Sigmoid colon (tissue), 6 donors: ENCODE measurements at regions not wholly inside any gene's neighbourhood (a gene's known extent, or its start where the extent isn't known, plus 50 kb on each side); places are given as distances from the start of the nearest gene placed in this dataset.

Source experiments
- DNase-seq: peaks from one replicate; pipeline ENCODE4 v3.0.0-alpha.2; 2019
- H3K27ac ChIP-seq, 4 donors: fragments of 200-600 bp; sonication (generic); one replicate each; pipeline ENCODE4 v1.5.1; 2016 to 2019; ENCODE audit warnings: mild to moderate bottlenecking in 1 of 4
- H3K27me3 ChIP-seq, 3 donors: fragments of 200-600 bp; sonication (generic); one replicate each; pipeline ENCODE4 v1.5.1; 2019; ENCODE audit warnings: mild to moderate bottlenecking in 1 of 3
- H3K36me3 ChIP-seq, 4 donors: fragments of 200-600 bp; sonication (generic); one replicate each; pipeline ENCODE4 v1.5.1; 2016 to 2019
- H3K4me1 ChIP-seq, 4 donors: fragments of 200-600 bp; sonication (generic); one replicate each; pipeline ENCODE4 v1.5.1; 2017 to 2019
- H3K4me3 ChIP-seq, 4 donors: fragments of 200-600 bp; sonication (generic); one replicate each; pipeline ENCODE4 v1.5.1; 2017 to 2019; ENCODE audit warnings: mild to moderate bottlenecking in 2 of 4, moderate library complexity in 1 of 4
- H3K9me3 ChIP-seq, 4 donors: fragments of 200-600 bp in 3 of 4; sonication (generic) in 3 of 4; one replicate each; pipeline versions ENCODE4 v1.5.1 to v1.6.1; 2013 to 2019
- CTCF ChIP-seq, 4 experiments: fragments of 450-650 bp in 3 of 4; fragments of 200-600 bp in 1 of 4; IDR thresholded peaks; one replicate each; pipeline ENCODE4 v1.5.1; 2016 to 2019; ENCODE audit warnings: antibody characterized with exemption in 4 of 4, mild to moderate bottlenecking in 3 of 4, moderate library complexity in 2 of 4
- EP300 ChIP-seq, 4 donors: sonication (generic); formaldehyde crosslinking; IDR thresholded peaks; one replicate each; pipeline ENCODE4 v1.6.1; 2017; ENCODE audit warnings: antibody characterized with exemption in 4 of 4
- POLR2A ChIP-seq, 2 donors: fragments of 450-650 bp; IDR thresholded peaks; one replicate each; pipeline ENCODE4 v1.6.1; 2016; ENCODE audit warnings: antibody characterized with exemption in 2 of 2, mild to moderate bottlenecking in 2 of 2, moderate library complexity in 2 of 2
- POLR2AphosphoS5 ChIP-seq, 4 donors: sonication (generic); formaldehyde crosslinking; IDR thresholded peaks; one replicate each; pipeline ENCODE4 v1.6.1; 2017; ENCODE audit warnings: antibody characterized with exemption in 4 of 4
- WGBS, 2 donors: extraction: QIAGEN DNeasy Blood & Tissue Kit; methylation state at CpG; one replicate each; pipeline ENCODE4 v1.1.7; 2013; 5-methylcytosine and 5-hydroxymethylcytosine counted together
- intact Hi-C: fragments of 100-400 bp; cut with DNase I; formaldehyde crosslinking; loops from one replicate; pipeline ENCODE4 v1.15.1; 2023
- donor health status: healthy with polysubstance abuse.
- donor health status: healthy.

GRCh38 chr4:148730766-148731165, 288.6 kb upstream of the NR3C2 start:
- Histone ChIP-seq H3K4me1 (peaks cover 0 to 6% (median 0%) of the 10 kb centered on the region in 4 donors), H3K27ac (no peak overlapping the region), H3K9me3 (no peaks in the 10 kb centered on the region), H3K4me3 (no peak overlapping the region), H3K36me3 (no peaks in the 10 kb centered on the region), H3K27me3 (no peaks in the 10 kb centered on the region)
- WGBS, 2 donors = 83 to 88% methylated on average over 4 of the region's 4 CpGs
- TF ChIP-seq POLR2A (IDR thresholded peaks at IDR 0.05) (no peak), POLR2AphosphoS5 (IDR thresholded peaks at IDR 0.05) (no peak), EP300 (IDR thresholded peaks at IDR 0.05) (no peak), CTCF (IDR thresholded peaks at IDR 0.05) (no peak)
- no peak for DNase-seq
- intact Hi-C loops = no loop called here

- no peak for DNase-seq
- intact Hi-C loops = no loop called here
- TF ChIP-seq EP300 (IDR thresholded peaks at IDR 0.05) (no peak), CTCF (IDR thresholded peaks at IDR 0.05) (no peak), POLR2AphosphoS5 (IDR thresholded peaks at IDR 0.05) (no peak), POLR2A (IDR thresholded peaks at IDR 0.05) (no peak)
- 11 to 38% methylated on average over 1 of the region's 1 CpG for WGBS, 2 donors
- Histone ChIP-seq H3K4me1 (peaks cover 0 to 6% (median 0%) of the 10 kb centered on the region in 4 donors), H3K4me3 (no peak overlapping the region), H3K36me3 (no peaks in the 10 kb centered on the region), H3K27me3 (no peaks in the 10 kb centered on the region), H3K9me3 (no peaks in the 10 kb centered on the region), H3K27ac (no peak overlapping the region)
Observed at GRCh38 chr4:148730082-148730640, 287.9 kb upstream of the NR3C2 start.

GRCh38 chr4:148717988-148718387, 275.8 kb upstream of the NR3C2 start:
- TF ChIP-seq POLR2AphosphoS5 (IDR thresholded peaks at IDR 0.05) (no peak), POLR2A (IDR thresholded peaks at IDR 0.05) (no peak), EP300 (IDR thresholded peaks at IDR 0.05) (no peak), CTCF (IDR thresholded peaks at IDR 0.05) (no peak)
- Histone ChIP-seq H3K4me1 (no peaks in the 10 kb centered on the region), H3K27me3 (no peaks in the 10 kb centered on the region), H3K27ac (no peak overlapping the region), H3K4me3 (no peak overlapping the region), H3K36me3 (no peaks in the 10 kb centered on the region), H3K9me3 (no peaks in the 10 kb centered on the region)
- 55 to 86% methylated on average over 2 of the region's 2 CpGs for WGBS, 2 donors
- intact Hi-C loops = no loop called here
- no peak for DNase-seq

GRCh38 chr4:148716431-148717052, 274.3 kb upstream of the NR3C2 start:
- H3K36me3 ChIP-seq = no peaks in the 10 kb centered on the region
- H3K27me3 ChIP-seq = no peaks in the 10 kb centered on the region
- no peak overlapping the region for H3K4me3 ChIP-seq
- WGBS, 2 donors = 31 to 49% methylated on average over 1 of the region's 1 CpG
- TF ChIP-seq POLR2AphosphoS5 (IDR thresholded peaks at IDR 0.05) (no peak), EP300 (IDR thresholded peaks at IDR 0.05) (no peak), CTCF (IDR thresholded peaks at IDR 0.05) (no peak)
- intact Hi-C loops = no loop called here
- DNase-seq = no peak
- no peaks in the 10 kb centered on the region for H3K9me3 ChIP-seq
- H3K27ac ChIP-seq = no peak overlapping the region
- no peaks in the 10 kb centered on the region for H3K4me1 ChIP-seq

GRCh38 chr4:148704291-148704690, 262.1 kb upstream of the NR3C2 start:
- DNase-seq = no peak
- 18 to 61% methylated on average over 1 of the region's 1 CpG for WGBS, 2 donors
- no peaks in the 10 kb centered on the region for H3K36me3 ChIP-seq
- no peaks in the 10 kb centered on the region for H3K4me1 ChIP-seq
- no peak for TF ChIP-seq POLR2AphosphoS5 (IDR thresholded peaks at IDR 0.05)
- TF ChIP-seq EP300 (IDR thresholded peaks at IDR 0.05) = no peak
- TF ChIP-seq POLR2A (IDR thresholded peaks at IDR 0.05) = no peak
- TF ChIP-seq CTCF (IDR thresholded peaks at IDR 0.05) = peak in 1 of 4 experiments; percentile 9
- no peaks in the 10 kb centered on the region for H3K27me3 ChIP-seq
- H3K27ac ChIP-seq = no peak overlapping the region
- no peak overlapping the region for H3K4me3 ChIP-seq
- H3K9me3 ChIP-seq = no peaks in the 10 kb centered on the region
- intact Hi-C loops = no loop called here
